Caco-2 (cell line): ENCODE measurements at regions not wholly inside any gene's neighbourhood (a gene's known extent, or its start where the extent isn't known, plus 50 kb on each side); places are given as distances from the start of the nearest gene placed in this dataset.

Experiments
- BruUV-seq: library from RNA; stranded (reverse); fragments of 400-500 nt; replicated peaks from 2 replicates; lab custom pipeline; 2021; lab: Mats Ljungman, UMichigan
- CTCF ChIA-PET: fragments of 300-600 bp; sonication (Branson Sonifier 250); formaldehyde crosslinking; loops from one replicate; lab custom pipeline; 2022; ENCODE audit warnings: antibody characterized with exemption; lab: Charles Lee
- POLR2A ChIA-PET: fragments of 300-600 bp; sonication (Branson Sonifier 250); formaldehyde crosslinking; loops from one replicate; lab custom pipeline; 2022; ENCODE audit warnings: antibody characterized with exemption; lab: Charles Lee
- DNase-seq, 2 experiments: peaks; one replicate each; pipeline versions ENCODE4 v3.0.0 to v3.0.0-alpha.2; 2020 to 2022
- H3K27me3 ChIP-seq: replicated peaks from 2 replicates; pipeline ENCODE4 v1.6.0; 2011; ENCODE audit warnings: low read length; ENCODE audit not compliant: control insufficient read depth, insufficient read depth
- H3K36me3 ChIP-seq: 2 replicates; pipeline ENCODE4 v1.5.1; 2011; ENCODE audit warnings: low read length; ENCODE audit not compliant: control insufficient read depth, insufficient read depth
- H3K4me1 ChIP-seq: fragments of 250-450 bp; sonication (Bioruptor Pico); 2 replicates; pipeline ENCODE4 v1.5.1; 2020; ENCODE audit warnings: mild to moderate bottlenecking
- H3K4me3 ChIP-seq: 2 replicates; pipeline ENCODE4 v1.5.1; 2011; ENCODE audit warnings: low read depth, mild to moderate bottlenecking, control low read depth, low read length
- H3K9me3 ChIP-seq: fragments of 250-450 bp; sonication (Bioruptor Pico); 2 replicates; pipeline ENCODE4 v1.5.1; 2020; ENCODE audit warnings: mild to moderate bottlenecking, moderate library complexity
- H3K27ac Mint-ChIP-seq: one replicate; pipeline ENCODE4 v1.8.0; 2022; ENCODE audit warnings: mixed read lengths; ENCODE audit not compliant: unreplicated experiment
- H3K27me3 Mint-ChIP-seq: one replicate; pipeline ENCODE4 v1.8.0; 2022; ENCODE audit warnings: mixed read lengths; ENCODE audit not compliant: insufficient read depth, unreplicated experiment
- H3K36me3 Mint-ChIP-seq: one replicate; pipeline ENCODE4 v1.8.0; 2022; ENCODE audit warnings: mild to moderate bottlenecking, mixed read lengths; ENCODE audit not compliant: insufficient read depth, unreplicated experiment
- H3K4me1 Mint-ChIP-seq: one replicate; pipeline ENCODE4 v1.8.0; 2022; ENCODE audit warnings: low read depth, mixed read lengths; ENCODE audit not compliant: unreplicated experiment
- H3K4me3 Mint-ChIP-seq: one replicate; pipeline ENCODE4 v1.8.0; 2022; ENCODE audit warnings: mild to moderate bottlenecking, moderate library complexity, mixed read lengths; ENCODE audit not compliant: unreplicated experiment
- H3K9me3 Mint-ChIP-seq: one replicate; pipeline ENCODE4 v1.8.0; 2022; ENCODE audit warnings: mixed read lengths; ENCODE audit not compliant: unreplicated experiment
- intact Hi-C: fragments of 100-400 bp; cut with micrococcal nuclease; formaldehyde crosslinking; loops from one replicate; pipeline ENCODE4 v1.10.0; 2022; ENCODE audit not compliant: unreplicated experiment
- TF ChIP-seq, protein P1 (sequence below), 2 experiments: fragments of 200-600 bp in 1 of 2; IDR thresholded peaks; 1 replicate in 1 of 2; 2 replicates in 1 of 2; pipeline versions ENCODE4 v1.5.1 to v1.8.0; 2011 to 2022; ENCODE audit warnings: antibody characterized with exemption in 1 of 2, control low read depth in 1 of 2, inconsistent platforms in 1 of 2, low read depth in 1 of 2, low read length in 1 of 2, mild to moderate bottlenecking in 1 of 2, moderate library complexity in 1 of 2; ENCODE audit not compliant: insufficient read depth in 1 of 2, severe bottlenecking in 1 of 2, unreplicated experiment in 1 of 2

DNA sequence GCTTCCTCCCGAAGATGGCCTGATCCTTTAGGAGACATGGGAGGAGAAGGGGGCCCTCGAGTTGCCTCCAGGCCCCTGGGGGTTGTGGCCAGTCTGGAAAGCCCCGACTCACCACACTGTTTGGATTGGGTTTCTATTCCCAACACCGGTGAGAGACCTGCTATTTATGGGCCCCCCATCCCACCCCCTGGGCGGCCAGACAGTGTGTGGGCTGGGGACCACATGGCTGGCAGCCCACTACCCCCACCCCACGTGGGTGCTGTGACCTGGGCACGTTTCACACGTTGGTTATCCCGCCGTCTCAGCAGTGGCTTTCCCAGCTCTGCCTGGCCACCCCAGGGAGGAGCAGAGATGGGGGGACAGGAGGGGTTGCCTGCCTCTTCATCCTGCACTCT is 116.1 kb downstream of the VEGFA start:
- Histone ChIP-seq H3K4me3 (no peak overlapping the region), H3K36me3 (no peaks in the 10 kb centered on the region), H3K9me3 (no peaks in the 10 kb centered on the region), H3K27me3 (no peaks in the 10 kb centered on the region), H3K4me1 (no peaks in the 10 kb centered on the region)
- DNase-seq, result no peak
- ChIA-PET POLR2A (interaction anchor here (1.0 kb wide), 1 partner anchor 117 kb away, joined by 5 read pairs; no protein-coding TSS in a partner anchor), CTCF (interaction anchor here (0.6 to 1.0 kb wide), 3 partner anchors 30 to 248 kb away, joined by 3 to 4 read pairs (median 3); partner anchors contain the start of gene VEGFA)
- Mint-ChIP-seq H3K4me1 (peaks cover 3% of the 10 kb centered on the region), H3K4me3 (no peak overlapping the region), H3K36me3 (no peaks in the 10 kb centered on the region), H3K27me3 (no peaks in the 10 kb centered on the region), H3K27ac (no peak overlapping the region), H3K9me3 (no peaks in the 10 kb centered on the region)
- TF ChIP-seq, protein P1, sequence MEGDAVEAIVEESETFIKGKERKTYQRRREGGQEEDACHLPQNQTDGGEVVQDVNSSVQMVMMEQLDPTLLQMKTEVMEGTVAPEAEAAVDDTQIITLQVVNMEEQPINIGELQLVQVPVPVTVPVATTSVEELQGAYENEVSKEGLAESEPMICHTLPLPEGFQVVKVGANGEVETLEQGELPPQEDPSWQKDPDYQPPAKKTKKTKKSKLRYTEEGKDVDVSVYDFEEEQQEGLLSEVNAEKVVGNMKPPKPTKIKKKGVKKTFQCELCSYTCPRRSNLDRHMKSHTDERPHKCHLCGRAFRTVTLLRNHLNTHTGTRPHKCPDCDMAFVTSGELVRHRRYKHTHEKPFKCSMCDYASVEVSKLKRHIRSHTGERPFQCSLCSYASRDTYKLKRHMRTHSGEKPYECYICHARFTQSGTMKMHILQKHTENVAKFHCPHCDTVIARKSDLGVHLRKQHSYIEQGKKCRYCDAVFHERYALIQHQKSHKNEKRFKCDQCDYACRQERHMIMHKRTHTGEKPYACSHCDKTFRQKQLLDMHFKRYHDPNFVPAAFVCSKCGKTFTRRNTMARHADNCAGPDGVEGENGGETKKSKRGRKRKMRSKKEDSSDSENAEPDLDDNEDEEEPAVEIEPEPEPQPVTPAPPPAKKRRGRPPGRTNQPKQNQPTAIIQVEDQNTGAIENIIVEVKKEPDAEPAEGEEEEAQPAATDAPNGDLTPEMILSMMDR (IDR thresholded peaks at IDR 0.05; ENCODE audit: insufficient read depth in 1 of 2, low read depth in 1 of 2, low read length in 1 of 2, severe bottlenecking in 1 of 2, unreplicated experiment in 1 of 2), result no peak
- BruUV-seq, result no TSS peak
- intact Hi-C loops, result no loop called here

- H3K4me1 ChIP-seq, result no peaks in the 10 kb centered on the region
- DNase-seq, result no peak
- ChIA-PET POLR2A (interaction anchor here (1.0 kb wide), 1 partner anchor 116 kb away, joined by 5 read pairs; no protein-coding TSS in a partner anchor), CTCF (interaction anchor here (0.6 to 1.0 kb wide), 3 partner anchors 30 to 248 kb away, joined by 3 to 4 read pairs (median 3); partner anchors contain the start of gene VEGFA)
- BruUV-seq, result no TSS peak
- Mint-ChIP-seq H3K9me3 (no peaks in the 10 kb centered on the region), H3K4me1 (no peaks in the 10 kb centered on the region), H3K36me3 (no peaks in the 10 kb centered on the region), H3K27me3 (no peaks in the 10 kb centered on the region), H3K27ac (peak overlapping the region; percentile 26), H3K4me3 (no peak overlapping the region)
- H3K36me3 ChIP-seq, result no peaks in the 10 kb centered on the region
- no peak overlapping the region for H3K4me3 ChIP-seq
- H3K9me3 ChIP-seq, result no peaks in the 10 kb centered on the region
- TF ChIP-seq, protein P1 (IDR thresholded peaks at IDR 0.05; ENCODE audit: insufficient read depth in 1 of 2, low read depth in 1 of 2, low read length in 1 of 2, severe bottlenecking in 1 of 2, unreplicated experiment in 1 of 2), result peak in 1 of 2 experiments; percentile 3
- H3K27me3 ChIP-seq, result no peaks in the 10 kb centered on the region
- intact Hi-C loops, result no loop called here
Measured at GRCh38 chr6:43885399-43886066, 115.5 kb downstream of the VEGFA start.

DNA sequence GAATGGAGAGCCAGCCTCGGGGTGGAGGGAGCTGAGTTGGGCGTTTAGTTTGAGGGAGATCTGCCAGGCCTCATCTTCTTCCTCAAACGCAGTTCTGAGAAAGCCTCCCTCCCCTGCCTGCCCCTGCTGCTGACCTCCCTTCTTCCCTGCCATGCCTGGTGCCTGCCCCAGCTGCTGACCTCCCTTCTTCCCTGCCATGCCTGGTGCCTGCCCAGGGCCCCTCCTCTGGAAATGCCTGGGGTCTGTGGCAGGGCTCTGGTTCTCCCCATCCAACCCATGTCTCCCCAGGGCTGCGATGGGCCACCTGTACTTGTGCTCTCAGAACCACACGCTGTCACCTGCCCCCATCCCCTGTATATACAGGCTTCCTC is 114.6 kb downstream of the VEGFA start:
- H3K4me3 Mint-ChIP-seq, result no peak overlapping the region
- no peaks in the 10 kb centered on the region for H3K27me3 Mint-ChIP-seq
- BruUV-seq, result no TSS peak

More for the DNA sequence above, 114.6 kb downstream of the VEGFA start:
- peak overlapping the region; percentile 26 for H3K27ac Mint-ChIP-seq
- TF ChIP-seq, protein P1 (IDR thresholded peaks at IDR 0.05; ENCODE audit: insufficient read depth in 1 of 2, low read depth in 1 of 2, low read length in 1 of 2, severe bottlenecking in 1 of 2, unreplicated experiment in 1 of 2), result no peak
- intact Hi-C loops, result no loop called here
- CTCF ChIA-PET, result no interaction called here
- H3K9me3 ChIP-seq, result no peaks in the 10 kb centered on the region
- DNase-seq, result no peak
- no peaks in the 10 kb centered on the region for H3K27me3 ChIP-seq
- POLR2A ChIA-PET, result no interaction called here
- H3K9me3 Mint-ChIP-seq, result no peaks in the 10 kb centered on the region
- no peak overlapping the region for H3K4me3 ChIP-seq
- H3K36me3 Mint-ChIP-seq, result no peaks in the 10 kb centered on the region
- no peaks in the 10 kb centered on the region for H3K4me1 Mint-ChIP-seq
- no peaks in the 10 kb centered on the region for H3K4me1 ChIP-seq
- no peaks in the 10 kb centered on the region for H3K36me3 ChIP-seq
